Stomach smooth muscle (tissue), 2 donors: ENCODE measurements at regions not wholly inside any gene's neighbourhood (a gene's known extent, or its start where the extent isn't known, plus 50 kb on each side); places are given as distances from the start of the nearest gene placed in this dataset.
"Not testable (repeated sequence)": the region's sequence is repeated elsewhere in the genome, so short reads cannot be mapped to it uniquely, and the experiment has no call there.

Source experiments
- H3K27ac ChIP-seq: one replicate; pipeline ENCODE4 v1.7.0; 2013; ENCODE audit warnings: mild to moderate bottlenecking, low read length, inconsistent platforms
- H3K27me3 ChIP-seq, 2 donors: one replicate each; pipeline ENCODE4 v1.7.0; 2013; ENCODE audit warnings: low read length in 2 of 2; ENCODE audit not compliant: insufficient read depth in 2 of 2, control insufficient read depth in 1 of 2
- H3K36me3 ChIP-seq, 2 donors: one replicate each; pipeline ENCODE4 v1.7.0; 2013; ENCODE audit warnings: low read length in 2 of 2; ENCODE audit not compliant: control insufficient read depth in 2 of 2, insufficient read depth in 2 of 2
- H3K4me1 ChIP-seq: one replicate; pipeline ENCODE4 v1.7.0; 2013; ENCODE audit warnings: low read length; ENCODE audit not compliant: control insufficient read depth, insufficient read depth
- H3K4me3 ChIP-seq, 2 donors: one replicate each; pipeline ENCODE4 v1.7.0; 2013; ENCODE audit warnings: low read length in 2 of 2
- H3K9ac ChIP-seq, 2 donors: one replicate each; pipeline ENCODE4 v1.7.0; 2013; ENCODE audit warnings: low read length in 2 of 2, mild to moderate bottlenecking in 1 of 2
- H3K9me3 ChIP-seq, 2 donors: one replicate each; pipeline ENCODE4 v1.7.0; 2013; ENCODE audit warnings: low read length in 2 of 2; ENCODE audit not compliant: control insufficient read depth in 2 of 2
- donor health status: healthy.
- donor health status: Pancreatic carcinoma.

GRCh38 chr14:48258703-48259102 lies 583.3 kb upstream of the MDGA2 start:
- H3K4me3 ChIP-seq, H3K9ac ChIP-seq, H3K36me3 ChIP-seq, H3K27ac ChIP-seq, H3K27me3 ChIP-seq, H3K4me1 ChIP-seq, H3K9me3 ChIP-seq: not testable (repeated sequence)

GRCh38 chr14:48253020-48253419 lies 577.6 kb upstream of the MDGA2 start:
- H3K4me1 ChIP-seq, result no peaks in the 10 kb centered on the region
- no peak overlapping the region for H3K27ac ChIP-seq
- H3K9me3 ChIP-seq, result no peaks in the 10 kb centered on the region
- no peaks in the 10 kb centered on the region for H3K27me3 ChIP-seq
- H3K36me3 ChIP-seq, result no peaks in the 10 kb centered on the region
- no peak overlapping the region for H3K4me3 ChIP-seq
- no peak overlapping the region for H3K9ac ChIP-seq

GRCh38 chr14:48251290-48251689 lies 575.9 kb upstream of the MDGA2 start:
- H3K9me3 ChIP-seq, result no peaks in the 10 kb centered on the region
- H3K27ac ChIP-seq, result no peak overlapping the region
- no peak overlapping the region for H3K9ac ChIP-seq
- H3K36me3 ChIP-seq, result no peaks in the 10 kb centered on the region
- no peak overlapping the region for H3K4me3 ChIP-seq
- H3K27me3 ChIP-seq, result no peaks in the 10 kb centered on the region
- H3K4me1 ChIP-seq, result no peaks in the 10 kb centered on the region

DNA sequence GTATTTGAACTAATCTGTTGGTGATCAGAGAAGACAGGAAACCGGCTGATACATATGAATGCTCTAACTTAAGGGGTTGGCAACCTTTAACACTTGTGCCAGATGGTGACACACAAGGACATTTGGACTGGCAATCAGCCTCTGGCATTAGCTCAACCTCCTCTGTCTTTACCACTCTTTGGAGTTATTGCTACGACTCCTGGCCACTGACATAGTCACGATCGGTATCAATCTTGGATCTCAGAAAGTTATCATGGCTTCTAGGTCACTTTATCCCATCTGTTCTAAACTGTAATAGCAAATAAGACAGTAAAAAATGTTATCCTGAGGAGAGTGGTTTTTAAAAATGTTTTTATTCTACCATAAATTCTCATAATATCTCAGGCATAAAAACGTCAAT lies 575.2 kb upstream of the MDGA2 start:
- Histone ChIP-seq H3K9me3 (no peaks in the 10 kb centered on the region), H3K27me3 (no peaks in the 10 kb centered on the region), H3K27ac (no peak overlapping the region), H3K9ac (no peak overlapping the region), H3K36me3 (no peaks in the 10 kb centered on the region), H3K4me3 (no peak overlapping the region), H3K4me1 (no peaks in the 10 kb centered on the region)

DNA sequence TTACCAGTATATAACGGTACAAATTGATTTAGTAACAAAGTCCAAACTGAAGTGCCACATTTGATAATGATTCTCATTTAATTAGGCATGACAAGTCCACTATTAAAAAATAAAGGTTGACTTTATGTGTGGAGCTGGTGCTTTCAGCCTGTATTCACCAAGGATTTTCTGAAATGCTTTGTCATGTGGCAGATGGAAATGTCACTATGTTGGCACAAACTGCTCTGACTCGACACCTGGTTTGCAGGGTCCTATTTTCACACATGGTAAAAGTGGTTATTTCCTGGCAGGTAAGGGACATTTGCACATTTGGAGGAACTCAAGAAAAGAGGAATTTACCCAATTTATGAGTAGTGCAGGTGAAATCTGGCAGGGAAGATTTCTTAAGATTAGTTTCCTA lies 572.6 kb upstream of the MDGA2 start:
- H3K9me3 ChIP-seq, result no peaks in the 10 kb centered on the region
- H3K4me1 ChIP-seq, result no peaks in the 10 kb centered on the region
- no peak overlapping the region for H3K4me3 ChIP-seq
- H3K27ac ChIP-seq, result no peak overlapping the region
- no peaks in the 10 kb centered on the region for H3K27me3 ChIP-seq
- no peaks in the 10 kb centered on the region for H3K36me3 ChIP-seq
- no peak overlapping the region for H3K9ac ChIP-seq

DNA sequence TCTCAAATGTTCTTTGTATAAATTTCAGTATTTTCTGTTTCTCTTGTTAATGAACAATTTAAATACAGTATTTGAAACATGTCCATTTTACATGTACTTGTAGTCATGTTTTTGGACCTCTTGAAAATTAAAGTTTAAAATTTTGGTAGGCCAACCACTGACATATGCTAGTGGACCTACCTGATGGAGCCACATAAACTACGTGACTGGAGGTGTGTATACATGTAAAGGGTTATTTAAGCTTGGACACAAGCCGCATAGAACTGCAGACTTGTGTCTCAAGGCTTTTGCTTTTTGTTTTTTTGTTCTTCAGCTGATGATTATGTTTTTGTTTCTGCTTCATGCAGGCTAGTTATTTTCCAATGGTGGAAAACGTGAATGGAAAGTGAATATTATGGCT lies 568.5 kb upstream of the MDGA2 start:
- Histone ChIP-seq H3K36me3 (no peaks in the 10 kb centered on the region), H3K9me3 (no peaks in the 10 kb centered on the region), H3K27me3 (no peaks in the 10 kb centered on the region)

GRCh38 chr14:48229091-48229490 lies 553.7 kb upstream of the MDGA2 start:
- H3K27ac ChIP-seq, result no peak overlapping the region
- no peak overlapping the region for H3K4me3 ChIP-seq
- no peaks in the 10 kb centered on the region for H3K36me3 ChIP-seq
- no peaks in the 10 kb centered on the region for H3K4me1 ChIP-seq
- H3K27me3 ChIP-seq, result no peaks in the 10 kb centered on the region
- no peak overlapping the region for H3K9ac ChIP-seq
- no peaks in the 10 kb centered on the region for H3K9me3 ChIP-seq

More for the DNA sequence above, 568.5 kb upstream of the MDGA2 start:
- no peak overlapping the region for H3K9ac ChIP-seq
- no peak overlapping the region for H3K4me3 ChIP-seq
- no peak overlapping the region for H3K27ac ChIP-seq
- no peaks in the 10 kb centered on the region for H3K4me1 ChIP-seq

DNA sequence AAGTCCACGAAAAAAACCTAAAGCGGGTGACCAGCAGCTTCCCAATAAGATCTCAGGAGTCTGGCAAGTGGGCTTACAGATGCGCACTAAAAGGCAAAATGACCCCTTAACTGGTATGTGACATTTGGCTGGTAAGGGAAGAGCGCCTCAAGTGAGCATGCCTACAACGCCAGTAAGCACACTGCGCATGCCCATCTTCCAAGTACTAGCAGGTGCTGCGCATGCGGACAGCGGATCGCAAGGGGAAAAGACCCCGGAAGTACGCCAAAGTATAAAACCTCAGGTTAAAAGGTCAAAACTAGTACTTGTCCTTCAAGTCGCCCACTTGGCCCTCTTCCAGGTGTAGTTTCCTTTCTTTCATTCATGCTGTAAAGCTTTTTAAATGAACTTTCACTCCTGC lies 518.5 kb upstream of the MDGA2 start:
- Histone ChIP-seq H3K9ac (no peak overlapping the region), H3K4me1 (no peaks in the 10 kb centered on the region), H3K4me3 (no peak overlapping the region), H3K9me3 (no peaks in the 10 kb centered on the region), H3K36me3 (no peaks in the 10 kb centered on the region), H3K27me3 (no peaks in the 10 kb centered on the region), H3K27ac (no peak overlapping the region)

GRCh38 chr14:48149624-48150023 lies 474.2 kb upstream of the MDGA2 start:
- H3K4me1 ChIP-seq, H3K27me3 ChIP-seq, H3K36me3 ChIP-seq, H3K4me3 ChIP-seq, H3K9ac ChIP-seq, H3K27ac ChIP-seq, H3K9me3 ChIP-seq: not testable (repeated sequence)

DNA sequence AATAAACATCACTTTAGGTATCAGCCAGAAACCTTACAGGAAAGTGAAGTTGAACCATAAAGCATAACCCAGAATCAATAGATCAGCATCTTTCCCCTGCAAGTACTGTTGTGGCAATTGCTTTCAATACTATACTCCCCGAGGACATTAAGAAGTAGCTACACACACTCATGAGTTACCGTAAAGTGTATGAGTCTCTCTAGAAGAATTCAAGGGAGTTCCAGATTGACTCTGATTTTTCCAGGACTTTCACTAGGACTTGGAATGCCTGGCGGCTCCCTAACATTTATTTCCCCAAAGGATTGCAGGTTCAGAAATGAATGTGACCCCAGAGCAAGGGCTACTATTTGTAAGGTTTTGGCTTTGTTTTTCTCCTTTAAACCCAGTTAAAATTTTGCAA lies 465.4 kb upstream of the MDGA2 start:
- H3K4me3 ChIP-seq, result no peak overlapping the region
- no peaks in the 10 kb centered on the region for H3K4me1 ChIP-seq
- H3K36me3 ChIP-seq, result no peaks in the 10 kb centered on the region
- no peak overlapping the region for H3K27ac ChIP-seq
- no peaks in the 10 kb centered on the region for H3K9me3 ChIP-seq
- H3K27me3 ChIP-seq, result no peaks in the 10 kb centered on the region
- H3K9ac ChIP-seq, result no peak overlapping the region

GRCh38 chr14:48129472-48129871 lies 454.1 kb upstream of the MDGA2 start:
- Histone ChIP-seq H3K4me1 (no peaks in the 10 kb centered on the region), H3K9me3 (no peaks in the 10 kb centered on the region), H3K9ac (no peak overlapping the region), H3K27me3 (no peaks in the 10 kb centered on the region), H3K27ac (no peak overlapping the region), H3K36me3 (no peaks in the 10 kb centered on the region), H3K4me3 (no peak overlapping the region)

DNA sequence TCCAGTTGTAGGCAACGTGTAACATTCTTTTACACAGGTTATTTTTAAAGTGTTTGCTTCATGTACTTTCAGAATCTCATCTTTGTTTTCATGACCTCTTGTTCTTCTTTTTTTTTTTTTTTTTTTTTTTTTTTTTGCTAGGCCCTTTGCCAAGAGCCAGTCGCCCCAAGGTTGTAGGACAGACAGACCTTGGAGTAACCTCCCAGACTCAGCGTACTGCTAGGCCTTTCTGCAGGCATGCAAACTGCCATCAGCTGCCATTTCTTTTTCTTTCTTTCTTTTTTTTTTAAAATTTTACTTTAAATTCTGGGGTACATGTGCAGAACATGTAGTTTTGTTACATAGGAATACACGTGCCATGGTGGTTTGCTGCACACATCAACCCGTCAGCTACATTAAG lies 452.3 kb upstream of the MDGA2 start:
- Histone ChIP-seq H3K27me3 (no peaks in the 10 kb centered on the region), H3K27ac (no peak overlapping the region), H3K4me1 (no peaks in the 10 kb centered on the region), H3K9me3 (no peaks in the 10 kb centered on the region), H3K36me3 (no peaks in the 10 kb centered on the region), H3K4me3 (no peak overlapping the region), H3K9ac (no peak overlapping the region)
